CD4-positive, alpha-beta T cell treated with Interleukin-4 for 1 hour (primary cell): ENCODE measurements at regions not wholly inside any gene's neighbourhood (a gene's known extent, or its start where the extent isn't known, plus 50 kb on each side); places are given as distances from the start of the nearest gene placed in this dataset.

Source experiments
- DNase-seq, 2 donors: peaks; one replicate each; pipeline ENCODE4 v3.0.0-alpha.2; 2020 to 2022

DNA sequence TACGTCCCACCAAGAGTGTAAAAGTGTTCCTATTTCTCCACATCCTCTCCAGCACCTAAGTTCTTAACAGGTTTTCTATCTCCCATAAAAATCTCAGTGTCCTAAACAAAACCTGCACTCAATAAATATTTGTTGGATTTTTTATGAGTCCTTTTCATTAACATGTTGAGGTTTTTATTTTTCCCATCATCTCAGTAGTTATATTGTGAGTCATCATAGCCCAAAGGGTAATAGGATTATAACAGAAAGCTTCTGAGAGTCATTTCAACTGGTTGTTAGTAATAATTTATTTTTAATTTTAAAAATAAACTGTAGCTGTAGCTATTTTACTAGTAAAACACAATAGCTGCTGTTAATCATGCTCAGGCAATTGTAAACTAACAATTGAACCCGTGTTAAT lies 331.6 kb upstream of the SLC30A5 start:
- no peak for DNase-seq

DNA sequence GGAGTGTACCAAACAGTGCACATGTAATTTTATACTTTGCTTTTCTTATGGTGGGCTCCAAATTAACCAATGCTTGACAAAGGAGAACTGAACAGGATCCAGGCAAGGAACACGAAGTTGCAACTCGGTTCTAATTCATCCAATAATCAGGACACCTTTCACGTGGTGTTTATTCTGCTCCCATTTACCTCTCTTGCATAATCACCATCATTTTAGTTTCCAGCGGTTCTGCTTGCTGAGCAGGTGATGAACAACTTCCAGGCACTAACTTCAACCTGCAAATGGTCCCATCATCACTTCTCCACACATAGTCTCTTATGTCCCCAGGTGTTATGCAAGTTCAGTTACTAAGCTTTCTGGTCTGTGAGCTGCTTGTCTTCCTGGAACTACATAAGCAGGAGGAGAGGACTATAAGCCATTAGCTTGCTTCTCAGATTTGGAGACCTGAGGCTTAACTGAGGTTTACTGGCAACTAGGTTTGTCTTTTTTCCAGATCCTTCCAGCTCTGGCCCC lies 326.8 kb upstream of the SLC30A5 start:
- DNase-seq, result no peak

DNA sequence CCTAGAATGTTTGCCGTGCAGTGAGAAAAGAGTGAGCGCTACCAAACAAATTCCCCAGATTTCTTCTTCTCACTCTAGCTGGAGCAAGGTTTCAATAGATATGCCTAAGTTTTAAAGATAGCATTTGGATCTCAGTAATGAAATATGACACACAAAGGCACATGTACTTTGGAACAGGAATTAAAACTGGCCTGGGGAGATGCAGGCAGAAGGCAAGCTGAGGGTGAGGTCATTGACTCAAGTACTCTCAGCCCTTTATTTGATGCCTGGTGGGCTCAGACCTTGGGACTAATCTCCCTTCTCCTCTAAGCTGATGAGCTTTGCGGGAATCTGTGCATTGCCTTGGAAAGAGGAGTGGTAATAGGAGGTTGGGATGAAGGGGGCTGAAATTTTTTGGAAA lies 323.3 kb upstream of the SLC30A5 start:
- no peak for DNase-seq

DNA sequence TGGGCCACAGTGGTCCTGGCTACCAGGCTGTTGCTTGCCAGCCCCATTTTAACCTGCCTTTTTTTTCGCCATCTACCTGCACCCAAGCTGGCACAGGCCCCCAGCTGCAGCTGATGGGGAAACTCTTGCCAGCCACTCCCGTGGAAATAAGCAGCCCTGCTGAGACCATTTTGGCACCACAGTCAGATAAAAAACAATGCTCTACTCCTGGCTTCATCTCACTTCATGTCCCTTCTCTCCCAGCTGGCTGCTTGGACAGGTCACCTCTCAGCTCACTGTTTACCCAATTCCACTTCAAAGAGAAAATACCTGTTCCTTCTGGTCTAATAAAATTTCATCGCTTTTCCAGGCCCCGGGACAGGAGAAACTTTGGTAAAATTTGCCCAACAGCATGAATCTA lies 322.6 kb upstream of the SLC30A5 start:
- DNase-seq, result no peak

DNA sequence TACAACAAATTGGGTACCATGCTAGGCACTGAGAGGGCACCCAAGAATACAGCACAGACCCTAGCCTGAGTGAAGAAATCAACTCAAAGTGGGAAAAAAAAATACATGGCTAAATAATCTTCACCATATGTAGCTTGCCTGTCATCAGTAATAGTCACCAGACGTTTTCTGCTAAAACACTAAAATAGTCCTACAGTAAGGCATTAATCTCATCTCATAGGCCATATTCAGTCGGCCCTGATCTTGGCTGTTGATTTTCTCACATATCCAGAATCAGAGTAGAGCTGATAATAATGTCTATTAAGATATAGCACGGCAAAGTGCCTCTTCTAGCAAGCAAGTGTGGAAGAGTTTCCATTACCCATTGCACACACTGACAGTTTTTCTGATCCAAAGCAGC lies 322.1 kb upstream of the SLC30A5 start:
- no peak for DNase-seq

DNA sequence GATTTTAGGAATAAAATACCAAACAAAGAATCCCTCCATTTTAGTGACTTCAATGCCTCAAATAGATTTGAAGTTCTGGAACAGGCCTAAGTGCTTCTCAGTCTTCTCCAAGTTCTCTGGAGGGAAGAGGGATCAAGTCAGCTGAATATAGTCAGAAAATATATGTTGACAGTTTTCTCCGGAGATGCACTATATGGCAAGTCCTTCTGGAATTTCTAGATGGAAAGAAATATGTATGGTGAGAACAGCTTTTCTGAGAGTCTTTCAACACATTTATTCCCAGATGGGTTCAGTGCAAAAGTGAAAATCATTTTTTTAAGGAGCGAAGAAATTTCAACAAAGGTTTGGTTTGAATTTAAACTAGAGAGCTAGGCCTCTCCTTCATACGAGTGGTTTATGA lies 317.4 kb upstream of the SLC30A5 start:
- DNase-seq, result no peak

DNA sequence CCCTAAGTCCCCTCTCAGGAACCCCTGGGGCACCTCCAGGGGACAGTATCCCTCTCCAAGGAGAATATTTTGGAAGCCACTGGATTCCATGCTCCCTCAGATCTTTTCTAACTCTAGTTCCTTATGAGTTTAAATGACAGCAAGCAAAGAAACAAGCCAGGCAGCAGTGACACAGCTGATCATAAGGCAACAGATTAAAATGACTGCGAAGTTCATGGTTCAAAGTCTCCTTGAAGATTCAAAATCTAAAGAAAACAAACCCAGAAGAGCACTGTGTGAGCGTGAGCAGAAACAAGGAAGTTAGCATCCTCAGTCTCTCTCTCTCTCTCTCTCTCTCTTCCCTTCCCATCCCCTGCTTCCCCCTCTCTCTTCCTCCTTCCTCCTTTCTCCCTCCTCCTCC lies 316.7 kb upstream of the SLC30A5 start:
- no peak for DNase-seq

DNA sequence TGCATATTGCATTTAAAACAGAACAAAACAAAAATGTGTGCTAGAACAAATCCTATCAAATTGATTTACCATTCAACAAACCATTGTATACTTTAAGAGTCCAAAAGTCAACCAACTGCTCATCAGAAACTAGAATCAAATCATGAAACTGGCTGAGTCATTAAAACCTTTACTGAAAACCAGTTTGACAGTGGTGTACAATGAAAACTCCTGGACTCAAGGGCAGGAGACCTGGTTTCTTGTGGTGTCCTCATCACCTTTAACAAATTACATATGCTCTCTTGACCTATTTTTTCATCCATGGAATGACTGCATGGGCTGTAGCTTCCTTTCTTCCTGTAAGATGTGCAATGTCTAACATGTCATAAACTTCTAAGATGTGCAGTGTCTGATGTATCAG lies 315.3 kb upstream of the SLC30A5 start:
- DNase-seq, result no peak

DNA sequence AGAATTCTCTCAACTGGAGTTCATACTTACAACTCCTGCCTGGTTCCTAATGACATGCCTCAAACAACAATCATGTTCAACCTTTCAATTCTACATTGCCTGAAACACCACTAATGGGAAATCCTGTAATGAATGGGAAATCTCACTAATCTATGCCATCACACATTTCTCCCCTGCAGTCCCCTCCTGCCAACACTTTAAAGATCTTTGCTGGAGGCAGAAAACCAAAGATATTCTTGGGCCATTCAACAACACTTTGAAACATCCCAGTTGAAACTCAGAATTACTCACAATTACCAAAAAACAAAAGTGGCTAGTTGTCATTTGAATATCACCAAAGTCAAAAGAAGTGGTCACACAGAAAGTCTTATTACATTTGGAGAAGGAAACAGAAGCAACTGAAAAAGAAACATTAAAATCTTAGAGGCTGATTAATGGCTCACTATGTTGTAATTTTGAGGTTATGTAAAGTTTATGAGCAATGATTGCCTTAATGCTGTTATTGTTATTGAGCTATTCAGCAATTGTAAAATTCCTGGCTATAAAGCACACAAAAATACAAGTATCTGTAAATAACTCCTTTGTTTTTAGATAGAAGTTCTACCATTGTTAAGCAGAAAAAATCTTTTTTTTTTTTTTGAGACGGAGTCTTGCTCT lies 313.4 kb upstream of the SLC30A5 start:
- DNase-seq, result no peak

DNA sequence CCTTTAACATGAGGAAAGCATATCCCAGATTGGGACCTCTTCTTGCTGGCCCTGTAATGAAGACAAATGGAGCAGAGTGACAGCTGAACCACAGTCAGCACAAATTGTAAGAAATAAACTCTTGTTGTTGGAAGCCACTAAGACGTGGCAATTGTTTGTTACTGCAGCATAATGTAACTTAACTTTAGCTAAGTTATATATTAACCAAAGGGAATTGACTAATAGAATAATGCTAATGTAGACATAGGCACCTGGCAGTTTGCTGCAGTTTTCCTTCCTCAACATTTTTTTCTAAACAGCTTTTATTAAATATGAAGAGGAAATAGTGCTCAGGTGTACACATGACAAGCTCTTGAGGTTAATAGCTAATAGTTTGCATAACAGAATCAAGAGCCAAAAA lies 300.7 kb upstream of the SLC30A5 start:
- no peak for DNase-seq

DNA sequence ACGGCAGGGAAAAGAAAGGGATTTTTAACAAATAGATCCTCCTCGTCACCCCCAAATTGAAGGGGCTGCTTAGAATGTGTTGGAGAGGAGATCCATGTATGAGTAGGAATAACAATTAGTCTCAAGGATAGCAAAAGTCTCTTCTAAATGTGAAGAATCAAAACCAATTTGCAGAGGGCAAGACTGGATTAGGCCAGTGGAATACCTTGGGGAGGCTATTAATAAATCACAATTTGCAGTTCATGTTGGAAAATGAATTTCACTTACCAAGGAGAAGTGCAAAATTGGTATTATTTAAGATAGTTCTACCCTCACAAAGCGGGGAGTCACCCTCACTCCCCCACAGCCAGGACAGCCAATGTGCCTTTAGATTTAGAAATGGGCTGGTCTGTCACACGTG lies 299.8 kb upstream of the SLC30A5 start:
- no peak for DNase-seq

DNA sequence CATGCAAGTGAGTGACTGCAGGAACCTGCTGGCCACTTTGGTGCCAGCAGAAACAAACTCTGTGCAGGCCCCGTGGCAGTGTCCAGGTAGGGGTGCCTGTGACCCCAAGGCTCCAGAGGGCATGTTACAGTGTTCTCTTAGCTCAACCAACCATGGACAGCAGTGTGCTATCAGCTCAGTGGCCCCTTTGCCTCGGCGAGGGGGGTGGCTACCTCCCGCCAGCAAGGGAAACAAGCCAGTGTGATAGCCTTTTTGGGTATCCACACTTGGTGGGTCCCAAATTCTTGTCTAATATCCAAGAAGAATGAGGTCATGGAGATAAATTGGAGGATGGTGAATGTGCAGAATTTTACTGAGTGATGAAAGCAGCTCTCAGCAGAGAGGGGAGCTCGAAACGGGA lies 298.6 kb upstream of the SLC30A5 start:
- DNase-seq, result no peak

DNA sequence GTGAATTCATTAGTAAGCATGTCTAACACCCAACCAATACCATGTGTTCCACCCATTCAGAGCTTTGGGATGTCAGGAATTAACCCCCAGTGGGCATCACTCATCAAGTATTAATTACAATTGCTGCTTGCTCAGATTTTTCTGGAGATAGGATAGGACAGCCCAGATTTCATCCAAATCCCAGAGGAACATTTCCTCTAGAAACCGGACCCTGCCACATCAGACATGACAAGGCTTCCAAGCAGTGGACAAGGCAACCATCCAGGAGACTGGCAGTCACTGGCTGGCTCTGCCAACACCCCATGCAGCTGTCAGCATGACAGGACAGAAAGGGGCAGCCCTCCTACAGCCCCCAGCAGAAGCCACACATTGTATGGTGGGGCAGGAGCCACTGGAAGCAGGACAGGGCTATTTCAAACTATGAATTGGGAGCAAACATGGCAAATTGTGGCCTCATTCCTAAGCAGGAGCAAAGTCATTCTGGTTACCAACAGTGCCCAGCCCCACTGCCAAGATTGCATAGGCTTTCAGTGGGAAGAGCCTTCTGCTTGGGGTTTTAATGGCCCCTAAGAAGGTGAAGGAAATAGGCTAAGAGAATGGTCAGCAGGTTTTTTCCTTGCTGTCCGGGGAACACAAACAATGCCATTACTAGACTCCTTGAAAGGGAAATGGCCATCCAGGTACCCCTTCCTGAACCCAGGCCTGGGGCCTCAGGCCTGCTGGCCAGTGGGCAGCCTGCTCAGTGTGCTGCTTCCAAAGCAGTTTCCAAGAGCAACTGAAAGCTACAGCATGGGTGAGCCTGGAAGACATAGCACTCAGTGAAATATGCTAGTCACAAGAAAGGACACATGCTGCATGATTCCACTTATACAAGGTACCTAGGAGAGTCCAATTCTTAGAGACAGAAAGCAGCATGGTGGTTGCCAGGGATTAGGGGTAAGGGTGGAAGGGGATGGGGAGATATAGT lies 294.7 kb upstream of the SLC30A5 start:
- DNase-seq, result no peak

DNA sequence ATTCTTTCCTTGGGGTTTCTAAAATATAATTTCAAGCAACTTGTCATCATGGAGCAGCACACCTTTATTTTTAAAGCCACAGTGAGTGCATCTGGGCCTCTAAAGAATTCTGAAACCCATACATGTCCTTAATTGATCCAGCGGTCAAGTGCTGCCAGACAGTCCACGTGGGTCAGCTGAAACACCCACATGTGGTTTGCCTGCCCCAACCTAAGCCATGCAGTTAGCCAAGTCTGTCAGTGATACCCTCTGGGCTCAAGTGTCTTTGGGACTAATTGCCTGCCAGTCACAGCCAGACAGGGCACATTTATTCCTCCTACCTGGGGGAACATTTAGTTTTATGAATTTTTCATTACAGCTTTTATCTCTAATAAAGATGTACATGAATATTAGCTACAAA lies 291.4 kb upstream of the SLC30A5 start:
- DNase-seq, result no peak

DNA sequence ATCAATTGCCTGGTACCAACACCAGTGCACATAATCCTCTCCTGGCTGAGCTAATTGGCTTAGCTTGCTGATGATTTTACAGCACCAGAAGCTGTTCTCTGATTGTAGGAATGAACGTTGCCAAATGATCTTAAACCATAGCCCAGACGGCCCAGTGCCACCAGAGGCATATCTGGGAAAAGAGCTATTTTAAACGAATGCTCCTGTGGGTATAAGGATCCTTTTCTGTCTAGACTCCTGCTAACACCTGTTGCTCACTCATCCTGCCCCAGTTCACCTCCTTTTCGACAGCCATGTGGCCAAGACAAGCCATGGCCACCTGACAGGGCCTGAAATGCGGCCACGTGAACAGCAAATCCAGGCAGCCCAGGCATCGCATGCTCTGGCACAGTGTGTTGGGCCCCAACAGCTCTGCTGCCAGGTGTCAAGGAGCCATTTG lies 289.9 kb upstream of the SLC30A5 start:
- DNase-seq, result no peak

DNA sequence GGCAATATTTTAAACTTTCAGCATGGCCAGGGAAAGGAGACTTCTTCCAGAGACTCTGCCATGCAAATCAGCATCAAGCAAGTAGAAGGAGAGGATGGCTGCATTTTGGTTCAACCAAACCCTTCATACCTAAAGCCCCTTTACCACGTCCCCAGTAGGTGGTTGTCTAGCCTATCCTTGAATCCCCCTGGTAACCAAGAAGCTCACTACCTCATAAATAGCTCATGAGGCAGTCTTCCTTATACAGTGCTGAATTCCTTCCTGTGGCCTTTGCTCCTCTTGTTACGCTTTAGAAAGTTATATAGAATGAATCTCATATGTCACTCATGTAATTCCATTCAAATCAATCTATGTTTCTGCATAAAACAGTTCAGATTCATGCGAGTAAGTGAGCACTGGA lies 289.5 kb upstream of the SLC30A5 start:
- DNase-seq, result no peak

DNA sequence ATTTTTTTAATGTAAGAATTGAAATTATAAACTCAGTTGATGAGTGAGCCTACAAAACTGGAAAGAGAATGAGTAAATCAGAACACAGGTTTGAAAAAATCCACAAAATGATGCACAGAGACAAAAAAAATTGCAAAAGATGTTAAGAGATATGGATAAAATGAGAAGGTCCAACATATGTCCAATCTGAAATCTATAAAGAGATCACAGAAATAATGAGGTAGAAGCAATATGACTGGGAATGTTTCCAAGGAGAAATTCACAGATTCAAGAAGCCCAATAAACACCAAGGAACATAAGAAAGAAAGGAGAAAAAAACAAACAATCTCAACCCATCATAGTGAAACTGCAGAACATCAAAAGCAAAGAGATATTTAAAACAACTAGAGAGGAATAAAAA lies 288.4 kb upstream of the SLC30A5 start:
- no peak for DNase-seq

DNA sequence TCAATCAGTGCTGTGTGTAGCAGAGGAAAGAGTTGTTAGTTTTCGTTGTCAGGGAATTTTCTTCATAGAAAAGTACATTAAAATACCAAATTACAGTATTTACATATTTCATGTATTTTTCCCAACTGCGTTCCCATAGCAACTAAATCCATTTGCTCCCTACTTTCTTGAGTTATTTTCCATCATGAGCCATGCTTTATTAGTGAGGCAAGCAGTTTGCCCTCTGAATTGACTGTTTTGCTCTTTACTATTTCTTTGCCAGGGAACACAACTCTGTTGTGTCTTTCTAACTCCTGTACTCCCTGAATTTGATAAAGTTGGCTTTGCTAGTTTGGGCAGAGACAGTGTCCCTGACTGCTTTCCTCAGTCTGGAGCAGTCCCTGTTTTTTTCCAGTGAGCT lies 276.2 kb upstream of the SLC30A5 start:
- no peak for DNase-seq

DNA sequence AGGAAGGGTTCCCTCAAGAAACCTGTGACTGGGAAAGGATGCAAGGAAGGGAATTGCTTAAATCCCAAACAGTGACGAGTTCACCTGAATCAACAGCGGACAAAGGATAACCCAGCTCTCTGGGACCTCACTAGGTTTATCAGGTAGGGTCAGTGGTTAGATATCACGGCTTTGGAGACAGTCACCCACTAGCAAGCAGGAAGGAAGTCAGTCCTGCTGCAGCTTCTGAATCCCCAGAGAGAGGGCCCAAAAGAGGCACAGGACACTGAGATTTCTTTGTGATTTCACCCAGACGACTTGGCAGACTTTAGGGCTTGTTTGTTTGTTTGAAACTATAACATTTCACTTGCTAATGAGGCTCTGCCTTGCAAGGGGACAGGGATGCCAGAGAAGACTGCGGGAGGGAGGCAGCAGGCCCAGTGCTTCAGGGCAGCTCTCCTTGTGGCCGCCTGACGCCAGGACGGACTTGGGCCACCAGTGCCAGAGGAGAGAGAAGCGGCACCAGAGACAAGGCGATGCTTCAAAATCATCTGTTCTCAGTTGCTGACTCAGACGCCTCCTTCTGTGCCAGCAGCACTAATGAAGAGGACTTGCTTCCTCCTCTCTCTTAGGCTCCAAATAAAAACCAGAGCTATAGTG lies 275.6 kb upstream of the SLC30A5 start:
- DNase-seq, result no peak

DNA sequence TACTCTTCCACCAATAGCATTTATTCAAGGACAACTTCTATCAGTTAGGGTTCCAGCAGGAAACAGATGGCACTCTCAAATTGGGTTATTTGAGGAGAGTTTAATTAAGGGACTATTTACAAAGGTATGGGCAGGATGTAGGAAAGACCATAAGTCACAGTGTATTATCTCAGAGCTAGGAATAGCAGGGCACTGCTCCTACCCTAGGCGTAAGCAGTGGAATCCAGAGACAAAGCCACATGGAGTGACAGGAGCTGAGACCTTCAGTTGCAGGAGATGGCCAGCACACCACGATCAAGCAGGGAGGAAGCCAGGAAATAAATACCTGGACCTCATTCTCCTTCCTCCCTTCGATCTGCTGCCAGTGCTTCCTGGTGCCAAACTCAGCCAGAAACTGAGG lies 274.9 kb upstream of the SLC30A5 start:
- DNase-seq, result no peak

DNA sequence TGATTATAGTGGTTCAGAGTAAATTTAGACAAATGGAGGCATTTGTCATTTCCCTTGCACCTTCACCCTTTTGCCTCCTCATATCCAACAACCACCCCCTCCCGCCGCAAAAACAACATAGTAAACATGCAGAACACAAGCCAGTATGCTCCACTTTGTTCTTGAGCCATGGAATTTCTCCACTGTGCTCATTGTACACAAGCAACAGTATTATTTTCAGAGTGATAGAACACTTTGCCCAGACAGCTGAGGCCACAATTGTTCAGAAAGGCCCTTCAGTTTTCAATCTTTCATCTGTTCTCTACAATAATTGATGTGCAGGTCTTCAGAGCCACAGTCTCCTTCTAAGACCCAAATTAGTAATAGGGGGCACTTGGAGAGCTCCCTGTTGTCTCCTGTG lies 272.8 kb upstream of the SLC30A5 start:
- DNase-seq, result no peak

DNA sequence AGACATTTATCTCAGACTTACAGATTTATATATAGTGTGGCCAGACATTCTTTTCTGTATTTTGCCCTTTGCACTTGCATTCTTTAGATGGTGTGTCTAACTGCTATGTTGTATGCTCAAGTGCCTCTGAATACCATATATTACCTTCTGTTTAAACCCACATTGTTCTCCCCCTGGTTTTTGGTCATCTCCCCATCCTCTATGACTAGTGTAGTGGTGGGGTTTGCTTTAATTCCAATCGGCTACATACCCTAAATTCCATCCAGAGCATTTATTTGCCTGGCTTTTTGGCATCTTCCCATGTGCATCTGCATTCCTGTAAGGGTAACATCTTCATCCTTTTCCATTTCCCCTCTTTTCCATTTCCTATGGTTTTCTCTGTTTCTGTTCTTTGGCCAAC lies 271.0 kb upstream of the SLC30A5 start:
- DNase-seq, result no peak

DNA sequence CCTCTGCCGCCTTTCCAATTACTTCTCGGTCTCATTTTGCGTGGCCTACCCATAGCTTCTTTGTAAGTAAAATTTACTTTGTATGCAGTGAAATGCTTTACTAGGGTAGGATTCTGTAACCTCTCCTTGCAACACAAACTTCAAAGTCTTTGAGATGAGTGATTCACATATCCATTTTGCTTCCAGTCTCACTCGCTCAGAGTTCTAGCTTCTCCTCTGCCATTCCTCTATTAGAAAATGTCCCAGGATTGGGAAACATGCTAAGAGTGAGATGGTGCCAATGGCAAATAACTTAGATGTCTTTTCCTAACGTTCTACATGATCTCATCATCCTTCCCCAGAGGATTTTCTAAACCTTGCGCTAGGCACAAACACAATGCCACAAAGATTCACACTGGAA lies 270.5 kb upstream of the SLC30A5 start:
- DNase-seq, result no peak

DNA sequence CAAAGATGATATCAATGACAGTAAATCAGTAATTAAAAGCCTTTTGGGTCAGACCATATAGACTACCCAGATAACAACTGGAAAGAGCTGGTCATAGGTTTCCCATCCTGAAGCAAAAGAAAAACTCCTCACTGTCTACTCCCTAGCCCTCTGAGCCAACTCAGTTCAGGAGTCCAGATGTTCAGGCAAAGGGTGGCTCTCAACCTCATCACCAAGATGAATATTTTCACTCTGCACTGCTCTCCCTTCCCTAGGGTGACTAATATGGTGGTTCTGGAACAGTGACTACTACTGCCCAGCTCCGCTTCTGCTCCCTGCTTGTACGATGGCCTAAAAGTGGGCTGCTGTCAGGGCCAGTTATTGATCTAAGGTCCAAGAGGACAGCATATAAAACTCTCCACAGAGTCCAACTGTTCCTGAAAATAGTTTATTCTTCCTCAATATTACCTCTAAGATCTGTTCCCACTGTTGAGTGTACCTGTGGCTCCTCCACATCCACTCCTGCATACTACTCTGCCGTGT lies 263.4 kb upstream of the SLC30A5 start:
- no peak for DNase-seq
